DND-41 (cell line): ENCODE measurements at regions not wholly inside any gene's neighbourhood (a gene's known extent, or its start where the extent isn't known, plus 50 kb on each side); places are given as distances from the start of the nearest gene placed in this dataset.

Experiments used
- ATAC-seq: fragments of 200-7000 bp; cut with Tn5 transposase; 3 replicates; pipeline ENCODE4 v1.9.1; 2021; ENCODE audit warnings: low read depth; ENCODE audit not compliant: insufficient read depth
- DNase-seq: peaks from one replicate; pipeline ENCODE4 v3.0.0-alpha.2; 2020
- H2AFZ ChIP-seq: 2 replicates; pipeline ENCODE4 v1.6.0; 2012; ENCODE audit warnings: low read depth, low read length
- H3K27ac ChIP-seq: 2 replicates; pipeline ENCODE4 v1.5.1; 2012; ENCODE audit warnings: low read length, inconsistent platforms
- H3K27me3 ChIP-seq: fragments of 200-600 bp; sonication (generic); 2 replicates; pipeline ENCODE4 v1.6.0; 2012; ENCODE audit warnings: low read length, mild to moderate bottlenecking, inconsistent platforms; ENCODE audit not compliant: insufficient read depth, poor library complexity
- H3K36me3 ChIP-seq: 2 replicates; pipeline ENCODE4 v1.5.1; 2012; ENCODE audit warnings: low read length, inconsistent platforms; ENCODE audit not compliant: insufficient read depth
- H3K4me1 ChIP-seq: 2 replicates; pipeline ENCODE4 v1.5.1; 2012; ENCODE audit warnings: mild to moderate bottlenecking, low read length; ENCODE audit not compliant: insufficient read depth
- H3K4me2 ChIP-seq: 2 replicates; pipeline ENCODE4 v1.6.0; 2012; ENCODE audit warnings: mild to moderate bottlenecking, moderate library complexity, low read length, inconsistent platforms; ENCODE audit not compliant: insufficient read depth
- H3K4me3 ChIP-seq, 2 experiments: fragments of 200-600 bp in 1 of 2; shearing (Covaris generic) in 1 of 2; 2 replicates each; pipeline ENCODE4 v1.5.1; 2012 to 2016; ENCODE audit warnings: inconsistent platforms in 2 of 2, low read length in 2 of 2, mild to moderate bottlenecking in 2 of 2, low read depth in 1 of 2, moderate library complexity in 1 of 2
- H3K79me2 ChIP-seq: 2 replicates; pipeline ENCODE4 v1.6.0; 2012; ENCODE audit warnings: low read length, inconsistent platforms; ENCODE audit not compliant: insufficient read depth
- H3K9ac ChIP-seq: 2 replicates; pipeline ENCODE4 v1.6.0; 2012; ENCODE audit warnings: low read depth, mild to moderate bottlenecking, inconsistent platforms, low read length, moderate library complexity
- H3K9me3 ChIP-seq: 2 replicates; pipeline ENCODE4 v1.5.1; 2012; ENCODE audit warnings: low read length, moderate library complexity, mild to moderate bottlenecking, inconsistent platforms; ENCODE audit not compliant: insufficient read depth, severe bottlenecking
- H4K20me1 ChIP-seq: 2 replicates; pipeline ENCODE4 v1.6.0; 2012; ENCODE audit warnings: low read length; ENCODE audit not compliant: insufficient read depth
- EZH2 ChIP-seq: IDR thresholded peaks from 3 replicates; pipeline ENCODE4 v1.6.1; 2012; ENCODE audit warnings: borderline replicate concordance, low read depth, mild to moderate bottlenecking, moderate library complexity, low read length, inconsistent platforms; ENCODE audit not compliant: severe bottlenecking
- TF ChIP-seq, protein P1 (sequence below): IDR thresholded peaks from 2 replicates; pipeline ENCODE4 v1.5.1; 2012; ENCODE audit warnings: borderline replicate concordance, low read length, moderate library complexity, mild to moderate bottlenecking; ENCODE audit not compliant: poor library complexity, severe bottlenecking; ENCODE audit errors: extremely low read depth

DNA sequence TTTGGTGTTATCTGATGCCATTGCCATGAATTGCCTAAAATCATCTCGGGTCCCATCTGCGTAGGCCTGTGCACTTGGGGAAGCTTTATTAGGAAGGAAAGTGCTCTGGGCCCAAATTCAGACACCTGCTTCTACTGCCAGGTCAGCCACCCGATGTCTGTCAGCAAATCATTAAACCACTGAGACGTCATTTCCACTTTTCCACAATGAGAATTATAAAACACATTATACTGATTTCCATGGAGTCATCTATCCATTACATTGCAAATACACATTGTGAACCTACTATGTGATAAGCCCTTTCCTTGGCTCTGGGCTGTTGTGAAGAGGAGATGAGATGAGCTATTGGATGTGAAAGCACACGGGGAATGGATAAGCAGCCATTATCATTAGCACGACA lies 1022.9 kb downstream of the BCL11B start:
- Histone ChIP-seq H2AFZ (no peak overlapping the region), H3K9ac (no peak overlapping the region), H4K20me1 (no peaks in the 10 kb centered on the region), H3K27me3 (no peaks in the 10 kb centered on the region), H3K27ac (no peak overlapping the region), H3K4me2 (no peak overlapping the region), H3K79me2 (no peaks in the 10 kb centered on the region), H3K36me3 (no peaks in the 10 kb centered on the region), H3K4me1 (peaks cover 7% of the 10 kb centered on the region), H3K9me3 (no peaks in the 10 kb centered on the region), H3K4me3 (no peak overlapping the region)
- no peak for ATAC-seq
- no peak for DNase-seq
- TF ChIP-seq EZH2: no peak
- TF ChIP-seq, protein P1, sequence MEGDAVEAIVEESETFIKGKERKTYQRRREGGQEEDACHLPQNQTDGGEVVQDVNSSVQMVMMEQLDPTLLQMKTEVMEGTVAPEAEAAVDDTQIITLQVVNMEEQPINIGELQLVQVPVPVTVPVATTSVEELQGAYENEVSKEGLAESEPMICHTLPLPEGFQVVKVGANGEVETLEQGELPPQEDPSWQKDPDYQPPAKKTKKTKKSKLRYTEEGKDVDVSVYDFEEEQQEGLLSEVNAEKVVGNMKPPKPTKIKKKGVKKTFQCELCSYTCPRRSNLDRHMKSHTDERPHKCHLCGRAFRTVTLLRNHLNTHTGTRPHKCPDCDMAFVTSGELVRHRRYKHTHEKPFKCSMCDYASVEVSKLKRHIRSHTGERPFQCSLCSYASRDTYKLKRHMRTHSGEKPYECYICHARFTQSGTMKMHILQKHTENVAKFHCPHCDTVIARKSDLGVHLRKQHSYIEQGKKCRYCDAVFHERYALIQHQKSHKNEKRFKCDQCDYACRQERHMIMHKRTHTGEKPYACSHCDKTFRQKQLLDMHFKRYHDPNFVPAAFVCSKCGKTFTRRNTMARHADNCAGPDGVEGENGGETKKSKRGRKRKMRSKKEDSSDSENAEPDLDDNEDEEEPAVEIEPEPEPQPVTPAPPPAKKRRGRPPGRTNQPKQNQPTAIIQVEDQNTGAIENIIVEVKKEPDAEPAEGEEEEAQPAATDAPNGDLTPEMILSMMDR: no peak

DNA sequence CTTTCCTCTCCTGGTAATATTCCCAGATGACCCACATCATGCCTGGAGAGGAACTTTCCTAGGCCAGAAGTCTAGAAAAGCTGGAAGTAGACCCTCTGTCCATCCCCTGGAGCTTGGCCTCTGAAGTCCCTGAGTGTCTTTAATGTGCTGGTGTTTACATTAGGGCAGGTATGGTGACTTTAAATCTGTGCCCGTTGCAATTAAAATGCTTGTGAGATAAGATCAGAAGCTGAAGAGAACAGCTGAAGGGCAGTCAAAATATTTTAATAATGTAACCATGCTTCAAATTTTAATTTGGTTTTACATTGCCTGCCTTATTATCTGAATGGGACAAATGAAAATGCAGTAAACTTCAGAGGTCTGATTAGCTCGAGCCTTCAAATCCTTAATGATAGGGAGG lies 1022.5 kb downstream of the BCL11B start:
- TF ChIP-seq, protein P1: no peak
- TF ChIP-seq EZH2: no peak
- H3K4me3 ChIP-seq: no peak overlapping the region
- no peaks in the 10 kb centered on the region for H3K27me3 ChIP-seq
- H3K9ac ChIP-seq: no peak overlapping the region
- no peak overlapping the region for H3K27ac ChIP-seq
- no peaks in the 10 kb centered on the region for H3K79me2 ChIP-seq
- H3K36me3 ChIP-seq: no peaks in the 10 kb centered on the region
- H3K9me3 ChIP-seq: no peaks in the 10 kb centered on the region
- no peak overlapping the region for H2AFZ ChIP-seq
- ATAC-seq (no peak), DNase-seq (no peak)
- no peak overlapping the region for H3K4me2 ChIP-seq
- 0 out of 2 replicates have a peak, but pooled peaks cover 2% of the 10 kb centered on the region for H3K4me1 ChIP-seq
- no peaks in the 10 kb centered on the region for H4K20me1 ChIP-seq

DNA sequence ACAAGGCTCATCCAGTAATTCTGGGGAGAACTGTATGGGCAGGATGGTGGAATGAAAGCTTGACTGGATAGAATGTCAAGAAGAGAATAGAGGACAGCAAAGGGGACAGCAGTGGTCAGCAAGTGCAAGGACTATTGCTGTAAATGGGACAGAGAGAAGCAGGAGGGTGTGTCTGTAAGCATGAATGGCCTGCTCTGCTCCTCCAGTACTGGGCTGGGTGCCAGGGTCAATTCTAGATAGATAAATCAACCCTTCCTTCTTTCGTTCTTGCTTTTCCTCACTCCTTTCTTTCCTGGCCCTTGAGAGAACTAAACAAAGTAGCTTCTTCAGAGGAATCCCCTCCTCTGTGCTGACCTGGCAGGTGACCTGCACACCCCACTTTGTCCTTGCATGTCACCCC lies 1019.2 kb downstream of the BCL11B start:
- H3K4me3 ChIP-seq: no peak overlapping the region
- H3K4me1 ChIP-seq: no peaks in the 10 kb centered on the region
- H3K79me2 ChIP-seq: no peaks in the 10 kb centered on the region
- H3K36me3 ChIP-seq: no peaks in the 10 kb centered on the region
- DNase-seq (no peak), ATAC-seq (no peak)
- H3K27me3 ChIP-seq: no peaks in the 10 kb centered on the region
- no peak for TF ChIP-seq EZH2
- TF ChIP-seq, protein P1: no peak
- no peaks in the 10 kb centered on the region for H3K9me3 ChIP-seq
- no peak overlapping the region for H3K9ac ChIP-seq
- H4K20me1 ChIP-seq: no peaks in the 10 kb centered on the region
- no peak overlapping the region for H2AFZ ChIP-seq
- H3K27ac ChIP-seq: no peak overlapping the region
- no peak overlapping the region for H3K4me2 ChIP-seq

DNA sequence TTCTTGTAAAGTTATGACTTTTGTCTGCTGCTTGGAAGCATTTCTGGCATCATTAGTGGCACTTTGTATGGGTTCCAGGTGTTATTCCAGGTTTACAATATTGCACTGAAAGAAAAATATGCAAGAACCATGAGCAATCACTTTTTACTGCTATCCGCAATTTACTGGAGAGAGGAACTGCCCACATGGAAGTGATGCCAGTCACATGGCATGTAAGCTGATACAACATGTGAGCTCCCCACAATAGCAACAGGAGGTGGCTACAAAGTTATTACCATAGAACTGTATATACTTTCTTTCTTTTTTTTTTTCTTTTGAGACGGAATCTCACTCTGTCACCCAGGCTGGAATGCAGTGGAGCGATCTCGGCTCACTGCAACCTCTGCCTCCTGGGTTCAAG lies 1012.1 kb downstream of the BCL11B start:
- Histone ChIP-seq H3K27ac (no peak overlapping the region), H3K4me1 (0 out of 2 replicates have a peak, but pooled peaks cover 4% of the 10 kb centered on the region), H4K20me1 (no peaks in the 10 kb centered on the region), H2AFZ (no peak overlapping the region), H3K4me3 (no peak overlapping the region), H3K36me3 (no peaks in the 10 kb centered on the region), H3K9ac (no peak overlapping the region), H3K4me2 (no peak overlapping the region), H3K27me3 (no peaks in the 10 kb centered on the region), H3K79me2 (no peaks in the 10 kb centered on the region), H3K9me3 (no peaks in the 10 kb centered on the region)
- ATAC-seq (no peak), DNase-seq (no peak)
- TF ChIP-seq, protein P1: no peak
- no peak for TF ChIP-seq EZH2
